H1 (cell line): ENCODE measurements at regions not wholly inside any gene's neighbourhood (a gene's known extent, or its start where the extent isn't known, plus 50 kb on each side); places are given as distances from the start of the nearest gene placed in this dataset.

Experiments used
- E2F6 ChIP-seq: IDR thresholded peaks from 2 replicates; pipeline ENCODE4 v1.6.1; 2012; ENCODE audit warnings: inconsistent platforms
- KDM1A ChIP-seq: fragments of 200-600, 300-600 bp; sonication (generic); IDR thresholded peaks from 2 replicates; pipeline ENCODE4 v1.7.1; 2016; ENCODE audit warnings: mild to moderate bottlenecking, low read length, borderline replicate concordance
- NRF1 ChIP-seq: IDR thresholded peaks from 2 replicates; pipeline ENCODE4 v1.6.1; 2011; ENCODE audit warnings: mild to moderate bottlenecking, low read depth, low read length, improper control_type of control experiment
- SIRT6 ChIP-seq: IDR thresholded peaks from one replicate; pipeline ENCODE4 v1.7.1; 2012; ENCODE audit warnings: low read length, inconsistent platforms
- SP1 ChIP-seq: IDR thresholded peaks from 2 replicates; pipeline ENCODE4 v1.6.1; 2011; ENCODE audit warnings: low read depth, low read length
- SRF ChIP-seq: IDR thresholded peaks from 2 replicates; pipeline ENCODE4 v1.6.1; 2011; ENCODE audit warnings: mild to moderate bottlenecking, low read depth, low read length, moderate library complexity
- SUZ12 ChIP-seq: fragments of 200-600 bp; sonication (generic); IDR thresholded peaks from 2 replicates; pipeline ENCODE4 v1.6.1; 2012; ENCODE audit warnings: mild to moderate bottlenecking, inconsistent platforms, low read length, moderate library complexity, mixed read lengths
- TCF12 ChIP-seq: IDR thresholded peaks from 2 replicates; pipeline ENCODE4 v1.6.1; 2011; ENCODE audit warnings: low read depth, mild to moderate bottlenecking, low read length
- TEAD4 ChIP-seq: IDR thresholded peaks from 2 replicates; pipeline ENCODE4 v1.6.1; 2012; ENCODE audit warnings: low read depth, low read length, inconsistent platforms, mixed read lengths
- YY1 ChIP-seq: IDR thresholded peaks from 2 replicates; pipeline ENCODE4 v1.6.1; 2011; ENCODE audit warnings: low read depth, mild to moderate bottlenecking, low read length
- TF ChIP-seq, protein P1 (sequence below): fragments of 300-600 bp; sonication (generic); IDR thresholded peaks from 2 replicates; pipeline ENCODE4 v1.7.1; 2012; ENCODE audit warnings: low read length, moderate library complexity, mild to moderate bottlenecking, inconsistent platforms; ENCODE audit not compliant: insufficient replicate concordance

GRCh38 chr4:57412259-57413054, 302.3 kb upstream of the IGFBP7 start (continued):
- TF ChIP-seq, protein P1, sequence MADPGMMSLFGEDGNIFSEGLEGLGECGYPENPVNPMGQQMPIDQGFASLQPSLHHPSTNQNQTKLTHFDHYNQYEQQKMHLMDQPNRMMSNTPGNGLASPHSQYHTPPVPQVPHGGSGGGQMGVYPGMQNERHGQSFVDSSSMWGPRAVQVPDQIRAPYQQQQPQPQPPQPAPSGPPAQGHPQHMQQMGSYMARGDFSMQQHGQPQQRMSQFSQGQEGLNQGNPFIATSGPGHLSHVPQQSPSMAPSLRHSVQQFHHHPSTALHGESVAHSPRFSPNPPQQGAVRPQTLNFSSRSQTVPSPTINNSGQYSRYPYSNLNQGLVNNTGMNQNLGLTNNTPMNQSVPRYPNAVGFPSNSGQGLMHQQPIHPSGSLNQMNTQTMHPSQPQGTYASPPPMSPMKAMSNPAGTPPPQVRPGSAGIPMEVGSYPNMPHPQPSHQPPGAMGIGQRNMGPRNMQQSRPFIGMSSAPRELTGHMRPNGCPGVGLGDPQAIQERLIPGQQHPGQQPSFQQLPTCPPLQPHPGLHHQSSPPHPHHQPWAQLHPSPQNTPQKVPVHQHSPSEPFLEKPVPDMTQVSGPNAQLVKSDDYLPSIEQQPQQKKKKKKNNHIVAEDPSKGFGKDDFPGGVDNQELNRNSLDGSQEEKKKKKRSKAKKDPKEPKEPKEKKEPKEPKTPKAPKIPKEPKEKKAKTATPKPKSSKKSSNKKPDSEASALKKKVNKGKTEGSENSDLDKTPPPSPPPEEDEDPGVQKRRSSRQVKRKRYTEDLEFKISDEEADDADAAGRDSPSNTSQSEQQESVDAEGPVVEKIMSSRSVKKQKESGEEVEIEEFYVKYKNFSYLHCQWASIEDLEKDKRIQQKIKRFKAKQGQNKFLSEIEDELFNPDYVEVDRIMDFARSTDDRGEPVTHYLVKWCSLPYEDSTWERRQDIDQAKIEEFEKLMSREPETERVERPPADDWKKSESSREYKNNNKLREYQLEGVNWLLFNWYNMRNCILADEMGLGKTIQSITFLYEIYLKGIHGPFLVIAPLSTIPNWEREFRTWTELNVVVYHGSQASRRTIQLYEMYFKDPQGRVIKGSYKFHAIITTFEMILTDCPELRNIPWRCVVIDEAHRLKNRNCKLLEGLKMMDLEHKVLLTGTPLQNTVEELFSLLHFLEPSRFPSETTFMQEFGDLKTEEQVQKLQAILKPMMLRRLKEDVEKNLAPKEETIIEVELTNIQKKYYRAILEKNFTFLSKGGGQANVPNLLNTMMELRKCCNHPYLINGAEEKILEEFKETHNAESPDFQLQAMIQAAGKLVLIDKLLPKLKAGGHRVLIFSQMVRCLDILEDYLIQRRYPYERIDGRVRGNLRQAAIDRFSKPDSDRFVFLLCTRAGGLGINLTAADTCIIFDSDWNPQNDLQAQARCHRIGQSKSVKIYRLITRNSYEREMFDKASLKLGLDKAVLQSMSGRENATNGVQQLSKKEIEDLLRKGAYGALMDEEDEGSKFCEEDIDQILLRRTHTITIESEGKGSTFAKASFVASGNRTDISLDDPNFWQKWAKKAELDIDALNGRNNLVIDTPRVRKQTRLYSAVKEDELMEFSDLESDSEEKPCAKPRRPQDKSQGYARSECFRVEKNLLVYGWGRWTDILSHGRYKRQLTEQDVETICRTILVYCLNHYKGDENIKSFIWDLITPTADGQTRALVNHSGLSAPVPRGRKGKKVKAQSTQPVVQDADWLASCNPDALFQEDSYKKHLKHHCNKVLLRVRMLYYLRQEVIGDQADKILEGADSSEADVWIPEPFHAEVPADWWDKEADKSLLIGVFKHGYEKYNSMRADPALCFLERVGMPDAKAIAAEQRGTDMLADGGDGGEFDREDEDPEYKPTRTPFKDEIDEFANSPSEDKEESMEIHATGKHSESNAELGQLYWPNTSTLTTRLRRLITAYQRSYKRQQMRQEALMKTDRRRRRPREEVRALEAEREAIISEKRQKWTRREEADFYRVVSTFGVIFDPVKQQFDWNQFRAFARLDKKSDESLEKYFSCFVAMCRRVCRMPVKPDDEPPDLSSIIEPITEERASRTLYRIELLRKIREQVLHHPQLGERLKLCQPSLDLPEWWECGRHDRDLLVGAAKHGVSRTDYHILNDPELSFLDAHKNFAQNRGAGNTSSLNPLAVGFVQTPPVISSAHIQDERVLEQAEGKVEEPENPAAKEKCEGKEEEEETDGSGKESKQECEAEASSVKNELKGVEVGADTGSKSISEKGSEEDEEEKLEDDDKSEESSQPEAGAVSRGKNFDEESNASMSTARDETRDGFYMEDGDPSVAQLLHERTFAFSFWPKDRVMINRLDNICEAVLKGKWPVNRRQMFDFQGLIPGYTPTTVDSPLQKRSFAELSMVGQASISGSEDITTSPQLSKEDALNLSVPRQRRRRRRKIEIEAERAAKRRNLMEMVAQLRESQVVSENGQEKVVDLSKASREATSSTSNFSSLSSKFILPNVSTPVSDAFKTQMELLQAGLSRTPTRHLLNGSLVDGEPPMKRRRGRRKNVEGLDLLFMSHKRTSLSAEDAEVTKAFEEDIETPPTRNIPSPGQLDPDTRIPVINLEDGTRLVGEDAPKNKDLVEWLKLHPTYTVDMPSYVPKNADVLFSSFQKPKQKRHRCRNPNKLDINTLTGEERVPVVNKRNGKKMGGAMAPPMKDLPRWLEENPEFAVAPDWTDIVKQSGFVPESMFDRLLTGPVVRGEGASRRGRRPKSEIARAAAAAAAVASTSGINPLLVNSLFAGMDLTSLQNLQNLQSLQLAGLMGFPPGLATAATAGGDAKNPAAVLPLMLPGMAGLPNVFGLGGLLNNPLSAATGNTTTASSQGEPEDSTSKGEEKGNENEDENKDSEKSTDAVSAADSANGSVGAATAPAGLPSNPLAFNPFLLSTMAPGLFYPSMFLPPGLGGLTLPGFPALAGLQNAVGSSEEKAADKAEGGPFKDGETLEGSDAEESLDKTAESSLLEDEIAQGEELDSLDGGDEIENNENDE = no peak
- TF ChIP-seq SP1 = no peak
- TF ChIP-seq TCF12 = no peak
- TF ChIP-seq KDM1A = no peak
- no peak for TF ChIP-seq E2F6
- TF ChIP-seq SIRT6 = no peak
- no peak for TF ChIP-seq YY1
- no peak for TF ChIP-seq SRF
- TF ChIP-seq TEAD4 = no peak
- no peak for TF ChIP-seq SUZ12
- no peak for TF ChIP-seq NRF1
